ENCODE measurements at regions not wholly inside any gene's neighbourhood (a gene's known extent, or its start where the extent isn't known, plus 50 kb on each side); places are given as distances from the start of the nearest gene placed in this dataset.

DNA sequence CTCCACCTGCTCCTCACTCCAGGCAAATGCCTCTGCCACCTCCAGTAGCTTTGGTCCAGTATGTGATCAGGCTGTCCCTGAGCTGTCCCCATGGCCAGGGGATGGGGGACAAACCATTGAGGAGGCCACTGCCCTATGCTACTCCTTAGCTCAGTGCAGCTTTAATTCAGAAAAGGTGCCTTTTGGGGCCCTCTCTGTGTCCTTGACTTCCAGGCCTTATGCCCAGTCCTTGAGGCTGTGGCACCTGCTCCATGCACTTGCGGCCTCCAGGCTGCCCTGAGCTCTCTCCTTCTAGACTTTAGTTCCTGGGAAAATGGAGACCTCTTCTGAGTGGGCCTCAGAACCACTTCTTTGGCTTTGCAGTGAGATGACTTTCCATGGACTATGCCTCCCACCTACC is 650.8 kb upstream of the CELF2 start:
- TF ChIP-seq CTCF (IDR thresholded peaks at IDR 0.05; ENCODE audit: insufficient read depth, low read length, poor library complexity, severe bottlenecking): no peak
- no peak for TF ChIP-seq EZH2phosphoT487 (conservative IDR thresholded peaks at IDR 0.05; ENCODE audit: low read length)
